NT2/D1 (cell line): ENCODE measurements at regions not wholly inside any gene's neighbourhood (a gene's known extent, or its start where the extent isn't known, plus 50 kb on each side); places are given as distances from the start of the nearest gene placed in this dataset.

ENCODE experiments used
- SUZ12 ChIP-seq: IDR thresholded peaks from 2 replicates; pipeline ENCODE4 v1.6.1; 2011; ENCODE audit not compliant: insufficient read length, insufficient read depth; ENCODE audit errors: extremely low read depth
- YY1 ChIP-seq: IDR thresholded peaks from 2 replicates; pipeline ENCODE4 v1.6.1; 2011; ENCODE audit not compliant: insufficient read length, insufficient read depth
- ZNF274 ChIP-seq: IDR thresholded peaks from 2 replicates; pipeline ENCODE4 v1.6.1; 2011; ENCODE audit warnings: mild to moderate bottlenecking, low read depth, low read length

DNA sequence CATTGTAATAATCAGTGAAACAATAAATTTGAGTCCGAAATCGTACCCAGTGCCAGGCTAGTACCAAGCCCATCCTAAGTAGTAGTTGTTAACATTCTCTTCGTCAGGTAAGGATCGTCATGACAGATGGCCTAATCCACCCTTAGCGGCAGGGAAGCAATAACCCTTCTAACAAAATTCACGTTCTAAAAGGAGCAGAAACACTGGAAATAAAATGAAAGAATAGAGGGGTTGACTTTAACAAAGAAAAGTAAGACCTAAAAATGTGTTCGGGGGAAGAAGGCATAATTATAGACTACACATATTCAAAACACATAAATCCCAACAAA is 142.7 kb downstream of the CPEB2 start:
- TF ChIP-seq ZNF274 = no peak
- no peak for TF ChIP-seq YY1
- TF ChIP-seq SUZ12 = no peak
